ENCODE measurements at regions not wholly inside any gene's neighbourhood (a gene's known extent, or its start where the extent isn't known, plus 50 kb on each side); places are given as distances from the start of the nearest gene placed in this dataset.

DNA sequence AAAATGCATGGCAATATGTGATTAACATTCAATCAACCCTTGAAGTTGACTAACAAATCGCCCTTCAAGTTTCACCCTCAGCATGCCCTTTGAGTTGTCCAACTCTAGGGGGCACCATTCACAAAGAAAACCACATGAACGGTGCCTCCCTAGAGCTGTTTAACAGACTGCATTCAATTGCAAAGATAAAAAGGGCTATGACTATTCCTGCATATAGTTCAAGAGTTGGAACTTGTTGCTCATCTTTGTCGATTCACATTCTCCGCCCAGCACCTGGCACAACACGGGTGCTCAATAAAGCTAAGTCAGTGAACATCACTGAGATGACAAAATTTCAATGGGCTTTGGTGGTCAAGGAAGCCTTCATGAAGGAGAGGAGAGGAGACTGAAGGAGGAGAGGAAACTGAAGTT is 69.6 kb upstream of the SLC30A5 start:
- TF ChIP-seq, protein P1, sequence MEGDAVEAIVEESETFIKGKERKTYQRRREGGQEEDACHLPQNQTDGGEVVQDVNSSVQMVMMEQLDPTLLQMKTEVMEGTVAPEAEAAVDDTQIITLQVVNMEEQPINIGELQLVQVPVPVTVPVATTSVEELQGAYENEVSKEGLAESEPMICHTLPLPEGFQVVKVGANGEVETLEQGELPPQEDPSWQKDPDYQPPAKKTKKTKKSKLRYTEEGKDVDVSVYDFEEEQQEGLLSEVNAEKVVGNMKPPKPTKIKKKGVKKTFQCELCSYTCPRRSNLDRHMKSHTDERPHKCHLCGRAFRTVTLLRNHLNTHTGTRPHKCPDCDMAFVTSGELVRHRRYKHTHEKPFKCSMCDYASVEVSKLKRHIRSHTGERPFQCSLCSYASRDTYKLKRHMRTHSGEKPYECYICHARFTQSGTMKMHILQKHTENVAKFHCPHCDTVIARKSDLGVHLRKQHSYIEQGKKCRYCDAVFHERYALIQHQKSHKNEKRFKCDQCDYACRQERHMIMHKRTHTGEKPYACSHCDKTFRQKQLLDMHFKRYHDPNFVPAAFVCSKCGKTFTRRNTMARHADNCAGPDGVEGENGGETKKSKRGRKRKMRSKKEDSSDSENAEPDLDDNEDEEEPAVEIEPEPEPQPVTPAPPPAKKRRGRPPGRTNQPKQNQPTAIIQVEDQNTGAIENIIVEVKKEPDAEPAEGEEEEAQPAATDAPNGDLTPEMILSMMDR (IDR thresholded peaks at IDR 0.05), result peak; percentile 40
- TF ChIP-seq EZH2 (IDR thresholded peaks at IDR 0.05; ENCODE audit: borderline replicate concordance, insufficient read depth, low read depth, low read length, poor library complexity, severe bottlenecking), result no peak
